Epidermal melanocyte (primary cell): ENCODE measurements at regions not wholly inside any gene's neighbourhood (a gene's known extent, or its start where the extent isn't known, plus 50 kb on each side); places are given as distances from the start of the nearest gene placed in this dataset.

ENCODE experiments used
- DNase-seq: peaks from one replicate; pipeline ENCODE4 v3.0.0; 2011; ENCODE audit warnings: low spot score; ENCODE audit not compliant: insufficient read length

DNA sequence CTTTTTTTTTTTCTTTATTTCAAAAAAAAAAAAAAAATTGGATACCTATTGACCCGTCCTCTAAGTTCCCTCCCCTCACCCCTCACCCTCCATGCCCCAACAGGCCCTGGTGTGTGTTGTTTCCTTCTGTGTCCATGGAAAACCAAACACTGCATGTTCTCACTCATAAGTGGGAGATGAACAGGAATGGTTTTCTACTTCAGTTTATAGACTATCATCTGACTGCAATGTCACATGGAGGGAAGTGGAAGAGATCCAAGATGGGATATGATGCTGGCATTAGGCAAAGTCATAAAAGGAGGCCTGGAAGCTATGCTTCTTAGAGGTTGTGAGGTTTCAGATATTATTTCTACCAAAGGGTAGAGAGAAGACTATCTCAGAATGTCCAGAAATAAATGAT, 237.5 kb downstream of the MAFB start:
- no peak for DNase-seq

DNA sequence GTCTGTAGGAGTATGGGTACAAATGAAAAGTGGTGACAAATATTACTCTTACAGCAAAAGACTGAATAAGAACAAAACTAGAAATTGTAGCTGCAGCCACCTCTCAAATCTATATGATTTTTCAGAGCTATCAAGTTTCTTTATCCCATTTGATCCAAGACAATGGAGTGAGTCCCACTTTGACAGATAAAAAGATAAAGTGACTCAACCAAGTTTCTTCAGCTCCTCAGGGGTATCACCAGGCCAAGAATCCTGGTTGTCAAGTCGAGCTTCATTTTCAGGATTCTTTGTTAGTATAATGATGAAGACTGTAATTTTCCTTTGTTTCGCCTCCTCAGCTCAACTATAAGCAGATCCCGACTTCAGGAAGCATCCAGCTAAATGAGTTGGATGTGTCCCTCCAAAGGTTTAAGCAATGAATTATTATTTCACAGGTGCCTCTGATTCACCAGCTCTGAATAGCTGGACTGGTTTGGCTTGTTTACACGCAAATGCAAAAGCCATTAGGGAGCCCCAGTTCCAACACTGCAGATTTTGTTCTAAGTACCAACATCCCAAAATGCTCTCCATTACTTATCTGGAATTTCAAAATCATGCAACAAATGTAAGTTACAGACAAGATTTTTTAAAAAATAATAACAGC, 238.9 kb downstream of the MAFB start:
- no peak for DNase-seq

DNA sequence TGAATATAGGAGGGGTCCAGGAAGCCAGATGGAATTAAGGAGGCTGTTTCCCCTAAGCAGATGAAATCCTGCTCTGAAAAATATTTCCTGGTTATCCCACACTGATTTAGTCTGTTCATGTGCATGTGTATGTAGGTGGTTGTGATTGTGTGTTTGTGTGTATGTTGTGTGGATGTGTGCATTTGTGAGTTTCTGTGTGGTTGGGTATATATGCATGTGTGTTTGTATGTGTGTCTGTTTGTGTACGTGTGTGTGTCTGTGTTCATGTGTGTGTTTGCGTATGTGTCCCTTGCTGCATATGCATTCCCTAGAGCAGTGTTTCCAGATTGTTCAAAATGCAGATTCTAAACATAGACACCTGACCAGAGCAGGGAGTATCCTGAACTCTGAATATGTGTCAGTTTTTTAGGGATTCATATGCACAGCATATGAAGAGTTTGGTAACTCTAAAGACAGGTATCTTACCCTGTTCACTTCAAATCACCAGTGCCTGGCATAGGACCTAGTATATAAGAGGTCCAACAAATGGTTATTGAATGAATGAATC, 239.8 kb downstream of the MAFB start:
- no peak for DNase-seq

DNA sequence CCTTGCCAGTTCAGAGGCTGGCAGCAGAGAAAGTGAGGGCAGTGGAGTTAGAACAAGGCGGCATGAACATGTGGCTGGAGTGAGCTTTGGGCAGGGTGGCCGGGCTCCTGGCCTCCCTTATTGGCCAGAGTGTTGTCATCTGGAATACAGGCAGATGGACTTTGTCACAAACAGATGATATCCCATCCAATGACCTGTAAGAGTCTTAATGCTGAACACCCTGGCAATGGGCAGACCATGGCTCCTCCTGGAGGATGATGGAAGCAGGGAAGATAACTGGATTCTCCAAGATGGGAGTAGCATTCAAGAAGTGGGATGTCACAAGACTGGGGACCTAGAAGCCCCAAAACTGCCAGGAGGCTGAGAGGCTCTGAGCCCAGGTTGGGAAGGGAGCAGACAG, 242.1 kb downstream of the MAFB start:
- no peak for DNase-seq

DNA sequence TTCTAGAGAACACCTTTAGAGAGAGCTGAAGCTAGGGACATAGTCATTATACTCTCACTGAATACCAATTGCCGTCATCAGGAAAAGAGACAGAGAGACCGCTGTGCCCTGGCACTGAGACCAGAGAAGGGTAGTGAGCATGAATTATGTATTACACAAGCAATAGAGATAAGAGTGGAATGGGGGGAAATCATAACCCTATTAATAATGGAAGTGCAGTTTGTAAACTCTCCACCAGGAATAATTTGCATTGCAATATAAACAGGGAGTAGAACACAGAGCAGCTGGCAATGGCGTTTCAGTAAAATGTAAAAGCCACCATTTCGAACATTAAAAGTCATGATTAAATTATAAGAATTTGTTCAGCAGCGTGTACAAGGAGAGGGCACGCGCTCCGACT, 244.5 kb downstream of the MAFB start:
- no peak for DNase-seq

DNA sequence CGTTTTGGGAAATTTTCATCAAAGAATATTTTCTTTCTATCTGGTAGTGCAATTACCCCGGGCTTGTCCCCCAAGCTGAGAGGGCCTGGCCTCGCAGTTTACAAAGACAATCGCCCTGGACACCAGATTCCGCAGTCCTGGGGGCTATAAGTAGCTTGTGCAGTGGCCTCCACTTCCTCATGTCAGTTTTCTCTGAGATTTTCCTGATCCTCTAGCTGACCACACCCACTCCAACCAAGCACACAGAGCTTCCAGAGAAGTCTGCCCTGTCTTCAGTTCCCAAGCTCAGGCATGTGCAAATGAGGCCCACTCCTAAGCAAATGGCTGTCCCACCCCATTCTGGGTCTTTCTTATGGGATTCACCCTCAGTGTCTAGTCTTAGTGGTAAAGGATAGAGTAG, 245.3 kb downstream of the MAFB start:
- no peak for DNase-seq

DNA sequence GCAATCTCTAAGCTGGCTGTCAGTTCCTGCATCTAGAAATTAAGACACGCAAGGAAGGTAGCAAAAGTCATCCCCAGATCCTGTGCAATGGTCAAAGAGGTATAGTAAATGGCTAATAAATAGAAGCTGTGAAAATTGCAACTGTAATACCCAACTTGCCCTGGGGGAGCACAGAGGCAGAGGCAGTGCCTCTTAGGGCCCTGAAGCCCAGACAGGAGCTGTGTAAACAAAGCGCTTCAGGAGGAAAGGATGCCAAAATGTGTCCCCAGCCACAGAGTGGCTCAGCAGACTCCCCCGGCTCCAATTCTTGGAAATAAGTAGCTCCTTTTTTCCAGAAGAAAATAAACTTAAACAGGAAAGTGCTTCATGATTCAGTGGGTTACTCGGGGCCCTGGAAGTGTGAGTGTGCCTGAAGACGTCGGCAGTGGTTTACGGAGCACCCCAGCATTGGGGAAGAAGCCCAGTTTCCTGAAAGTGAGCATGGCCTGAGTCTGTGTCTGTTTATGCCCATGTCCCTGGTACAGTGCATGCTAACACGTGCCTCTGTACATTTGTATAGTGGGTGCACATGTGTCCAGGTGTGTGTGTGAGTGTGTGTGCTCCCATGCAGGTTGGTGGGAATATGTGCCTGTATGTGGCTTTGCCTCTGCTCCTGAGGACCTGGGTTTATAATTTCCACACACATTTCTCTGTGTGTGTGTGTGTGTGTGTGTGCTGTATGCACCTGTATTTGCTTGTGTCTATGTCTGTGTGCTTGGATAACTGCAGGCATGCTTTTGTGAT, 246.7 kb downstream of the MAFB start:
- DNase-seq, result no peak

DNA sequence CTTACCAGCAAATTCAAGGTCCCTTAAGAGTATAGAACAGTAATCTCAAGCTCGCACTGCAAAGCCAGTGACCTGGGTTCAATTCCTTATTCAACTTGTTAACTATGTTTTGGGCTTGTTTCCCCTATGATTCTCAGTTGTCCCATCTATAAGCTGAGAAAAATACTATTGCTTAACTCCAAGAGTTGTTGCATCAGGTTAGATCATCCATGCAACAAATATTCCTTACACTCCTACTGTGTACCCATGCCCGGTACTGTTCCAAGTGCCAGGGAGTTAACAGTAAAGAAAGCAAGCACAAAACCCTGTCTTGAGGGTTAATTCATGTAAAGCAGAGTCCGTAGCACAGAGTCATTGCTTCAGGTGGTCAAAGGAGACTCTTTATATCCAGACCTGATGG, 247.3 kb downstream of the MAFB start:
- no peak for DNase-seq

DNA sequence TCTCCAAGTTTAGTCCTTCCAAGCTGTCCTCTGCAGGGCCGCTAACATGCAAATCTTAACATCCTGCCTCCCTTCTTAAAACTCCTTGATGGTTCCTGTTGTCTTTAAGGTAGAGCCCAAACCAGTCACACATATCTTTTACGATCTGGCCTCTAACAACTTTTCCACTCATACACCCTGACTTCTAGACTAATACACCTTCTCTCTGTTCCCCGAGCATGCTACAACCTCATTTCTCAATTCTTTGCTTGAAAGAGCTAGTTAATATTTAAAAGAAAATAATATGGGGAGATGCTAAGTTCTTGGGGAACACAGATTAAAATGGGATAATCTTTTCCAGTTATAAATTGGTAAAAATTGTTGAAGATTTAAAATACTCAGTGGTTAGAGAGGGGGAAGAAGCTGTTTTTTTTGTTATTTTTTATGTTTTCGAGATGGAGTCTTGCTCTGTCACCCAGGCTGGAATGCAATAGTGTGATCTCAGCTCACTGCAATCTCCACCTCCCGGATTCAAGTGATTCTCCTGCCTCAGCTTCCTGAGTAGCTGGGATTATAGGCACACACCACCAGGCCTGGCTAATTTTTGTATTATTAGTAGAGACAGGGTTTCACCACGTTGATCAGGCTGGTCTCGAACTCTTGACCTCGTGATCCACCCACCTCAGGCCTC, 250.7 kb downstream of the MAFB start:
- DNase-seq, result no peak

DNA sequence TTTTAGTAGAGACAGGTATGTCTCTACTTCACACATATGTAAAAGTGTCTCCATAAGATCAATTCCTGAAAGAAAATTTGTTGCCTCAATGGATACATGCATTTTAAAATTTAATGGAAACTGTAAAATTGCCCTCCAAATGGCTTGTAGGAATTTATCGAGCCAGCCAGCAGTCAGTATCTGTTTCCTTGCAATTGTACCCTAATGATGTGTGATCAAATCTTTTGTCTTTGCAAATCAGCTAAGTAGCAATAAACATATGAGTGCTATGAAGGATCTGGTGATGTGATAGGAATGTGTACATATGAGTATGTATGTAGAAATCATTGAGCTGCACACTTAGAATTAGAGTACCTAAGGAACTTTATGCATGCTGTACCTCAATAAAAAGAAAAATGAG, 253.0 kb downstream of the MAFB start:
- DNase-seq, result no peak

DNA sequence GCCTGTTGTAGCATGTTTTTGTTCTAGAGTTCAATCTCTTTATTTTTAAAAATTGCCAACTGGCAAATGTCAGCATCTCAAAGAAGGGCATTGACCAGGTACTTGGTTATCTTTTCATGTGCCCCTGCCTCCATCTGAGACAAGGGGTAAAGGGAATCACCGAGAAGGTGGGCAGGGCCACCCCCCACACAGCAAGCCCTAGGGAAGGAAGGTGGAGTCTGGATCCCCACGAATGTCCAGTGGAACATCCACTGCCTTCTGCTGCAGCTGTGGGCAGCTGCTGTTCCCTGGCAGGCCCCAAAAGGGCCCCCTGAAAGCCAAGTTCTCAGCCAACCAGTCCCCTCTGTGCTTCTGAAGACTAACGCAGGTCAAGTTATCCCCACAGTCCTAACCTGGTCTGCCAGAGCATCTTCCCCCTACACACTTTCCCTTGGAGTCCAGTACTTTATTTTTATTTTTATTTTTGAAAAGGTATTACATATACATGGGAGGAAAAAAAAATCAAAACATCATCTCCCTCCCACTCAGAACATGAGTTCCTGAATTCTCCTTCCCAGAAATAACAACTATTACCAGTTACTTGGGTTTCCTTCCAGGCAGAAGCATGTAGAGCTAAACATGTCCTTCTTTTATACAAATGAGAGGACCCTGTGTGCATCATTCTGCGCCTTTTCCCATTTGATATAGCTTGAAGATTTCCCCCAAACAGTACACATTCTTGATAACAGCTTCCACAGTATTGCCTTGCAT, 253.7 kb downstream of the MAFB start:
- DNase-seq, result no peak

DNA sequence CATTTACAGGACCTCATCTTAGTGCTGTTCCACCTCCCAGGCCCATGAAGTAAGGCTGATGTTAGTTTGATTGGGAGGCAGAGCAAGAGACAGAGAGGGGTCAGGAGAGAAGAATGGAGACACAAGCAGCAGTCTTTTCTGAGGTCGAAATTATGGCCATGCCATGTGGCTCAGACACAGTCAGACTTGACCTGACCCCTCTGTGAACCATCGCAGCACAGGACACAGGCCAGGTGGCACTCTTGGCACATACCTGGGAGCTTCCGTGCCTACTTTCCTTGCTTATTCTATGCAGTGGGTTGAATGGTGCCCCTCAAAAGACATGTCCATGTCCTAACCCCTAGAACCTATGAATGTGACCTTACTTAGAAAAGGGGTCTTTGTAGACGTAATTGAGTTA, 254.9 kb downstream of the MAFB start:
- DNase-seq, result no peak

DNA sequence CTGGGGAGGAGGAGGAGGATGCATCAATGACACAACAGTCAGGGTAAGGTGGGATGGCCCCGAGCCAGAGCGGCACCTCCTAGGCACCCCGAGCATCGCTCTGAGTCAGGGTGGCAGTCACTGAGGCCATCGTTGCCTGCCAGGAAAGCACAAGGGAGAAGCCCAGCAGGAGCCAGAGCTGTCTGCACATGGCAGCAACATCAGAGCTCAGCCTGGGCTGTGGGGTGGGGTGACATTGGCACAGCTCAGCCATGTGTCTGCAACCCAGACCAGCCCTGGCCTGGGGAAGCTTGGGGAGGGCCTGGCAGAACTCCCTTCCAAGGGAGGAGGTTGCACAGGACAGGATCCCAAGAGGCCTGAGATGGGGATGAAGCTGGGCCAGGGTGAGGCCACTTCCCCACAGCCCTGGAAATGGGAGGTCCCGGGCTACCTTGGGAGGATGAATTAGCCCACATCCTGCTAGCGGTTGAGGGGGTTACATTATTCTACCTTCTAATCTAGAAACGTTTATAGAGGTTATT, 255.6 kb downstream of the MAFB start:
- no peak for DNase-seq

DNA sequence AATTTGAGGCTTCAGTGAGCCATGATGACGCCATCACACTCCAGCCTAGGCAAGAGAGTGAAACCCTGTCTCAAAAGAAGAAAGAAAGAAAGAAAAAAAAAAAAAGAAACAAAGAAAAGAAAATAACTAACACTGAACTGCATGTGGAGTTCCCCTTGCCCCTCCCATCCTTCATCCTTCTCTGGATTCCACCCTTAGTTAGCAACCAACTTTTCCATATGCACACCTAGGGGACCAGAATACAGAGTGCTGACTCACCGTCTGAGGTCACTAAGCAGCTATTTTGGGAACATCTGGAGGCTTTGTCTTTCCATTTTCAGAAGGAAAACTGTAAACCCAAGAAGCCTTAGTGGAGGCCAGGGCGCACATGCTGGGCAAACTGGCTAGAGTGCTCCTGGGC, 257.4 kb downstream of the MAFB start:
- no peak for DNase-seq

DNA sequence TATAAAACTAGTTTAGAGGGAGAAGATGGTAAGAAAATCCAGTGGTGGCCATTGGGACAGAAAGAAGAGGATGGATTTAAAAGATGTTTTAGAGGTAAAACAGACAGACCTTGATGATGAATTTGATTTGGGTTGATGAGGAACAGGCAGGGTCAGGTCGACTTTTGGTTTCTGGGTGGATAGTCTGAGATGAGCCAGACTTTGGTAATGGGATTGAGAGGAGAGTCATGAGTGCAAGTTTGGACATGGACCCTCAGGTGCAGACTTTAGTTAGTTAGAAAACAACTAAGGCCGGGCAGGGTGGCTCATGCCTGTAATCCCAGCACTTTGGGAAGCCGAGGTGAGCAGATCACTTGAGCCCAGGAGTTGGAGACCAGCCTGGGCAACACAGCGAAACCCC, 257.9 kb downstream of the MAFB start:
- DNase-seq, result no peak

DNA sequence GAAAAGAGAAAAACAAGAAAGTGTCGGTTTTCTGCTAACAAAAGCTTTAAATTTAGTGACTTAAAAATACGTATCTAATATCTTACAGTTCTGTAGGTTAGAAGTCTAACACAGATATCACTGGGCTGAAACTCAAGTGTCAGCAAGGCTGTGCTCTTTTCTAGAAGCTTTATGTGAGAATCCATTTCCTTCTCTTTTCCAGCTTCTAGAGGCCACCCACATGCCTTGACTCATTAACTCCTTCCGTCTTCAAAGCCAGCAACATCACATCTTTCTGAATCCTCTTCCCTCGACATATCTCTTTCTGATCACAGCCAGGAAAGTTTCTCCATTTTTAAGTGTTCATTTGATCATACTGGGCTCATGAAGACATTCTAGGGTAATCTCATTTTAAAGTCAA, 262.0 kb downstream of the MAFB start:
- no peak for DNase-seq

DNA sequence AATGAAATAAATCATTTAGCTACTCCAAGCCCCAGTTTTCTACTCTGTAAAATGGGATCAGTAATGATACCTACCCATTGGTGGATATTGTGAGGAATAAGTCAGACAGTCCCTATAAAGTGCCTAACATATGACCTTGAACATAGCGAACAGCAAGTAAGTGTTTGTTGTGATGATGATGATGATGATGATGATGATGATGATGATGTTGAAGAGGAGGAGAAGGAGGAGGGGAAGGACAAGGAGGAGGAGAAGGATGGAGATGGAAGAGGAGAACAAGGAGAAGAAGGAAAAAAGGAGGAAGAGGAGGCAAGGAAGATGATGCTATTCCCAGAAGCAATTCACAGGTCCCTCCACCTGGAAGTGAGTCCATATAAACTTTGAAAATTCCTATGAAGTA, 264.3 kb downstream of the MAFB start:
- DNase-seq, result no peak

DNA sequence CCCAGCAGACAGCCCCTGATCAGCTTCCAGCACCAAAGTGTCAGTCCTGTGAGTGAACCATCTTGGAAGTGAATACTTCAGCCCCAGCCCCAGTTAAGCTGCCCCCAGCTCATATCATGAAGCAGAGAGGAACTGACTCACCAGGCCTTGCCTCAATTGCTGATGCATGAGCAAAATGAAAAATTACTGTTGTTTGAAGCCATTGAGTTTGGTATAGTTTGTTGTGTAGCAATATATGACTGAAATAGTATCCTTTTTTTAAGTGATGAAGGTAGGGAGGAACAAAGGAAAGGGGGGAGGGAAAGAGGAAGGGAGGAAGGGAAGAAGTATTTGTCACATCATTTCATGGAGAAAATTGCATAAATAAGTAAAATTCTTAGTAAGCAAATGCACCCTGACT, 266.4 kb downstream of the MAFB start:
- DNase-seq, result no peak

DNA sequence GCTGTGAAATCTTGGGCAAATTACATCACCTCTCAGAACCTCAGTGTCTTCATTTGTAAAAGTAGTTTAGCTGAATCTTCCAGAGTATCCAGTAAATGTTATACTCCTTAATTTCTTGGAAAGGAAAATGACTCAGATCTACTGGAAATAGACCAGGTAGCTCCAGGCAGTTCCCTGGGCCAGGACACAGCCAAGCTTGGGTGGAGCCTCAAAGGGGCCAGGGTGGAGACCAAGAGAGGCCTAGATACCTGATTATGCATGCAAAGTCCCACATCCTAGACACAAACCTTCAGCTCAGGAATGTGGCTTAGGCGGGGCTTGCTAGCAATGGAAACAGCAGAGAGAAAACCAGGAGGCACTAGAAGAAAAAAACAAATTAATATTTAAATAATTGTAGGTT, 272.8 kb downstream of the MAFB start:
- DNase-seq, result no peak

DNA sequence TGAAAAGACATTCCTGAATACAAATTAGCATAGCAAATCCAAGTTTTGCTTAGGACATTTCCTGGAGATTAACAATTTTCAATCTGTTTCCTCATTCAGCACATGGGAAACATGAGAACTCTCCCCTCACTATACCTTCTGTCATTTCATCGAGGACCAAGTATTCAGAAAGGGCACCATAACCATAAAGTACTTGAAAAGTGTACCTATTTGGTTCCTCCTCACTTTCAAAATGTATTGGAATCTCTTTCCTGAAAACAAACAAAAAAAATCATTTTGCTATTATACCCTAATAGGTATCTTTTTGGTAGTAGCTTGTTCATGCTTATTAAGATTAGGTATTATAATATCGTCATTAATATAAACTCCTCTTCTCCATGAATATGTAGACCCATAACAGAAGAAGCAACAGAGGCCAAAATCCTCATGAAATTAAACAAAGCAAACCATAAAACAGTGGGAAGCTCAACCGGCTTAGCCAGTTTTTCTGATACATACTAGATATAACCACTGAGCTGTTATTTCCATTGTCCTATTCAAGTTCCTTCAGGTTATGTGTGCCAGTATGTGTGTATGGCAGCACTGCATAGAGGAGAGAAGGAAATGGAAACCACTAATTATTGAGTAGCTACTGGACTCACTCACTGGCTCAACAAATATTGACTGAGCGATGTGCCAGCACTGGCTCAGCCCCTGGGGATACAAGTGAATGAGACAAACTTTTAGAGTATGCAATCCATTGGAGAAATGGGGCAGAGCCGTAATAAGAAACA, 274.0 kb downstream of the MAFB start:
- DNase-seq, result no peak

DNA sequence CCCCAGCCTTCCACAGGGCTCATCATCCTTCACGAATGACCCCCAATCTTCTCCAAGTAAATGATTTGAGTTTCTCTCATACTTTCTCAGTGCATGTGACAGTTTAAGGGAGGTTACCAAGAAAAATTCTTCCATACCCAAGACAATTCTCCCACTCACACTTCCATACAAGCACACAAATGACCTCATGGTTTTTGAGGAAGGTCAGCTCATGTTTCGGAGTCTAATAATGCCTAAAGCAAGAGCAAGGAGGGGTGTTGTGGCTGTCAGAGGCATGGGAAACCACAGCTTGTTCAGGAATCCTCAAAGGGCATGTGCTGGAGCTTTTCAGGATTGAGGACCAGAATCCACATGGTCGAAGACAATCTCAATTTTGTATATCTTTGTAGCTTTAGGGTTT, 279.0 kb downstream of the MAFB start:
- DNase-seq, result no peak
